B cell (primary cell): ENCODE measurements at regions not wholly inside any gene's neighbourhood (a gene's known extent, or its start where the extent isn't known, plus 50 kb on each side); places are given as distances from the start of the nearest gene placed in this dataset.

Experiments used
- CTCF ChIP-seq: fragments of 200-600 bp; IDR thresholded peaks from one replicate; pipeline ENCODE4 v1.8.0; 2022; ENCODE audit warnings: antibody characterized with exemption, mild to moderate bottlenecking
- EZH2 ChIP-seq: IDR thresholded peaks from 2 replicates; pipeline ENCODE4 v1.6.1; 2012; ENCODE audit warnings: borderline replicate concordance, low read depth, mild to moderate bottlenecking, moderate library complexity, low read length; ENCODE audit not compliant: insufficient read depth, poor library complexity, severe bottlenecking

GRCh38 chr13:73372666-73373627 is 314.1 kb downstream of the KLF5 start:
- TF ChIP-seq EZH2 = no peak
- TF ChIP-seq CTCF = no peak
